Left lobe of liver (tissue), 2 donors: ENCODE measurements at regions not wholly inside any gene's neighbourhood (a gene's known extent, or its start where the extent isn't known, plus 50 kb on each side); places are given as distances from the start of the nearest gene placed in this dataset.
A peak's percentile ranks its signal among the peaks of the same experiment; 100 is the strongest.
"Not testable (repeated sequence)": the region's sequence is repeated elsewhere in the genome, so short reads cannot be mapped to it uniquely, and the experiment has no call there.

Experiments
- ATAC-seq: fragments of 200-7000 bp; cut with Tn5 transposase; one replicate; pipeline ENCODE4 v1.9.1; 2020; ENCODE audit warnings: mild to moderate bottlenecking, moderate library complexity
- DNase-seq: peaks from one replicate; pipeline ENCODE4 v3.0.0-alpha.2; 2020; ENCODE audit warnings: low spot score
- donor health status: DM: no; HTN: no; CAD: no; lungs with moderate emphysema.
- donor health status: DM: no; HTN: yes; CAD: no.

DNA sequence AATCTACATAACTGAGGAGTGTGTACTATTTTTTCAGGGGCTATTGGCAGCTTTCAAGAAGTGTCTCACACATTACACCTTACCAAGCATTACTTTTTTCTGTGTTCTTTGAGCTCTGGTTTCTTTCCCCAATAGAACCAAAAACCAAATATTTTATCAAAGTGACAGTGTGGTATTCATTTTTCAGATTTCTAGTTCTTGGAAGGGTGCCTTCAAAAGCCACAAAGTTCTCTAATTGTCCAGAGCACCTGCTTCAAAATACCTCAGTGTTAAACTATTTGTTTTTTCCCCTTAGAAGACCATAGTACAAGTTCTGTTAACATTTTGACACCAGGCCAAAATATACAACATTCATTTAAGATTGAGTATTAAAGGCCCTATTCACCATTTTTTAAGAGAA lies 515.7 kb downstream of the ETNK1 start:
- ATAC-seq (no peak), DNase-seq (no peak)

DNA sequence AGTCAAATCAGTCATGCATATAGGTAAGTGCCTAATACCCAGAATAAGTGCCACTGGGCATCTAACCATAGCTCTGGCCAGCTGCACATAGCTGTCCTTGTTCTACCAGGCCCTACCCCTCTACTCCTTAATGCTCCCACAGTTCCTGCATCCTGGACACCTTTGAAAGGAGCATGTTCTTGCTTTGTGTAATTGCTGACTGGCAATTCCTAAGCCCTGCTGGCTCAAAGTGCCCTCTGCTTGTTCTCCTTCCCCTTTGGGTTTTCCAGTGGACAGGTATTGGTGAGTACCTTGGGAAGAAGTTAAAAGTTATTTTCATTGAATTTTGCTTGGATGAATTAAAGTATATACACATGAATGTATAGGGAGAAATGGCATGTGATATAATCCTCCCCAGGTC lies 516.4 kb downstream of the ETNK1 start:
- DNase-seq (no peak), ATAC-seq (no peak)

GRCh38 chr12:23146070-23146469 lies 521.1 kb downstream of the ETNK1 start:
- DNase-seq: not testable (repeated sequence)

DNA sequence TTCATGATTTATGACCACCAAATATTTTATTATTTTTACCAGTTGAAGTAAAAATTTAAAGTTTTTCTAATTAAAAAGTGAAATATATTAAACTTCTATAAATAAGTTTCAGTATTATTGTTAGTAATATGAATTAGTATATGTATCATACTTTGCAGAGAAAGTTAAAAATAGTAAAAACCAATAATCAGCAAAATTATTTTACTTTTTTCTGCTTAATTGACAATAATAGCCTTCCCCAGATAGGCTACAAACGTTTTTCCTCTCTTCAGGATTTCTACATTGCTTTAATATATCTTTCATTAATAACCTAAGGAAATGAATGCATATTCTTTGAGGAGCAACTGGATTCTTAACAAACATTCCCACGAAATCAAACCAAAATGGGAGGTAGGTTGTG lies 543.5 kb downstream of the ETNK1 start:
- no peak for DNase-seq
- ATAC-seq: no peak

More at GRCh38 chr12:23146070-23146469, 521.1 kb downstream of the ETNK1 start:
- not testable (repeated sequence) for ATAC-seq

DNA sequence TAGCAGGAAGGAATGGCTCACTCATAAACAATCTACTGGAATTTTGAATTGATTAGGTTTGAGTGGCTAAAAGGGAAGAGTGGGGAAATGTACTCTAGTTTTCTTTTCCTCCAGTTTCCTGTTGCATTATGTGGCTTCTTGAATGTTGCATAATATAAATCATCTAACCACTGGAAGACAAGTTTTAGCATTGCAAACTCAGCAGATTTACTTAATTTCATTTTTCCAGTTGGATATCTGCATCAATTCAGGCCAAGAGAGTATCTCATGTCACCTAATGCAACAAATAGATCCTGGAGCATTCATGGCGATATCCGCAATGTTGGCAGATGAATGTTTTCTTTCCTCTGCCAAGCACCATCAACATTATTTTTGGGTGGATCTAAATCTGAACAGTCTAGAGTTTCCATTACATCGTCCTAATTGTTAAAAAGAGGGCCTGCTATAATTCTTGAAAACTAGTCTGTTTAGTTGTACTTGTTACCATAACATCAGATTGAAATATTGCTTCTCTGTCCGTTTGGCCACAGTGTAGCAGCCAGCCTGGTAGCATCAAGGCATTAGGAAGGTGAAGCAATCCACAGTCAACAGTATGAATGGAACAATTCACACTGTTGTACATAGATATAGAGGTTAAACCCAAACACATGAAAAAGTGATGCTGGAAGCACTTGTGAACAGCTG lies 544.2 kb downstream of the ETNK1 start:
- DNase-seq (no peak), ATAC-seq (no peak)

DNA sequence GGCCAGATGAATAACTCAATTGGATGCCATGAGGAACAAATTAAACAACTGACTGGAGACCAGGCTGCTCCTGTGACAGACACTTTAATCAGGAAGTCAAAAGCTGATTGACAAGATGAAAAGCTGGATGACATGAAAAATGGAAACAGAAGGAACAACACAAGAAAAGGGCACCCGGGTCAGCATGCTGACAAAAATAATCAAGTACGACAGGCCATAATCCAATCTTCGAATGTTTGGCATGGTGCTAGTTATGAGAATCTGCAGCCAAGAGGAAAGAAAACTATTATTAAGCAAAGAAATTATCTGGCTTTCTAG lies 544.7 kb downstream of the ETNK1 start:
- DNase-seq (no peak), ATAC-seq (no peak)

DNA sequence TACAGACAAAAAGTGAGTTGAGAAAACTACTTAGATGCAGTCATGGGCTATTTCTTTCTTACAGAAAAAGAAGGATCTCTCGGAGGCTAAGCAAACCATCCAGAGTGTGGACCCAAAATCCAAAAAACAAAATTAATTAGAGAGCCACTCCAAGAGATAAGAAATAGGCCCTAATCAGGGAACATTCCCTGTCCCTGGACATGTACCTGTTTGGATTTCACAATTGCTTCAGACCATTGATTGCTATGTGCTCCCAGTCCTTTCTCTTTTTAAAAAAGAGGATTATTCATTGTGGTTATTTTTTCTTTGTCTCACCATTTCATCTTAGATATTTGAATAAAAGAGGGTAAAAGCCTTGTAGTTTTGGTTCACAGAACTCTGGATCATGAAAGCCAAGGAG lies 549.9 kb downstream of the ETNK1 start:
- ATAC-seq: peak; percentile 59
- no peak for DNase-seq

GRCh38 chr12:23185346-23185745 lies 560.4 kb downstream of the ETNK1 start:
- ATAC-seq (no peak), DNase-seq (no peak)

DNA sequence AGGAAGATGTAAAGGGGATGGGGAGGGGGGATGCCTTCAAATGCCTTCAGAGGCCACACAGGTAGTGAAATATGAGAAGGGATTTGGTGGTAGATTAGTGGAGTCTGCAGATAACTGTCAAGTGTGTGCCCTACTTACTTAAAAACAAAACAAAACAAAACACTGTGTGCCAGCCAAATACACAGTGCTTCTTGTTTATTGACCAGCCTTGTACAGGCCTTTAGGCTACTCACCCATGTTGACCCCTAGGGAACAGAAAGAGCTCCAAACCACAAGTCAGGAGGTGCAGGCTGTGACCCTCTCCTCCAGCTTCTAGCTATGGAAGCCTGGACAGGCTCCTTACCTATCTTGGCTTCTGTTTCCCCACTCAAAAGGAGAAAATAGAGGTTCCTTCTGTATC lies 562.0 kb downstream of the ETNK1 start:
- DNase-seq (no peak), ATAC-seq (no peak)

- no peak for ATAC-seq
These were observed 568.6 kb downstream of the ETNK1 start for GRCh38 chr12:23193552-23193951.

DNA sequence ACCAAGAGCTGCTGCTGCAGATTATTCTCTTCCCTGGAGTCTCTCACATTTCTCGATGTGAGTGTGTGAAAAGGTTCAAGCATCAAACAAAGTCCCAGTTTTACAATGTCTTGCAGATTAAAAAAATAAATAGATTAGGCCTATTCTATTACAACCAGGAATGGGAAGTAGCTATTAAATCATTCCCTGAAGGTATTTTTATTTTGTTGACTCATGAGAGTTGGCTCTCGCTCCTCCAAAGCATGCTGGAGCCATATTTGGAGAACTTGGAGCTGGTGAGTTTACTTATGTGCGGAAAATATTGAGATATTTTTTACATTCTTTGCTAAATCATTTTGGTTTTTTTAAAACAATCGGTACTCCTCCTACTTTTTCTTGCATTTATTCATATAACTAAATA lies 572.3 kb downstream of the ETNK1 start:
- no peak for DNase-seq
- no peak for ATAC-seq

More at GRCh38 chr12:23193552-23193951, 568.6 kb downstream of the ETNK1 start:
- DNase-seq: no peak

GRCh38 chr12:23202728-23203127 lies 577.8 kb downstream of the ETNK1 start:
- no peak for DNase-seq
- no peak for ATAC-seq

GRCh38 chr12:23204933-23205778 lies 580.2 kb downstream of the ETNK1 start:
- peak; percentile 97 for ATAC-seq

DNA sequence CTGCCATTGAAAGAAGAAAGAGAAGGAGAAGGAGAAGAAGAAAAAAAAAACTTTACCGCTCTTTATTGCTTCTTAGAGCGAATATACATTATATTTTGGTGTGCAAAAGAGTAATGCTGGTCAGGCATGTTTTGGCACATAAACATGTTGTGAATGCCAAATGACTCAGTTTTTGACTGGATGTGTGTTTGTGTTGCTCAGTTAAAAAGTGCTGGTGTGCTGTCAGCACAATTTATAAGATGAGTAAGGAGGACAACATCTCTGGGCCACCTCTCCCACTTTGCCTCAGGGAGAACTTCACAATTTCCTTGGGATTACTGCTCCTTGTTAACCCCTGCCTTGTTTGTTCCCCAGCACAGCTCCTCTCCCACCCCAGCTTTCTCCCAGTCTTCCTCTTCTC lies 584.8 kb downstream of the ETNK1 start:
- no peak for ATAC-seq

More at GRCh38 chr12:23204933-23205778, 580.2 kb downstream of the ETNK1 start:
- no peak for DNase-seq

DNA sequence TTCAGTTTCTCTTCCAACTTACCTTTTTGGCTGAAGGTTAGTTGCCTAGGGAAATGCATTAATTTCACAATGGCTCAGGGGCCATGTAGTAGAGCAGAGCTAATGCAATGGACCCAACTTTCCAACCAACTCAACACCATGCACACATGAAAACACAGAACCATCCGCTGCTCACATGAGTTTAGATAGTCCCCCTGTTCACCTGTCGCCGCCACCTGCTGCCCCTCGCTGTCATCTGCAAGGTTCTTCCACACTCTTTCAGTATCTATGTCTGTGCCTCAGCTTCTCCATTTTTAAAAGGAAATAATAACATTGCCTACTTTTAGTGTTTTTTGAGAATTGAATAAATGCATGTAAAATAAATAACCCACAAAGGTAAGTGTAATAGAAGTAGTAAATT lies 585.6 kb downstream of the ETNK1 start:
- ATAC-seq (no peak), DNase-seq (no peak)

More for the DNA sequence above, 584.8 kb downstream of the ETNK1 start:
- no peak for DNase-seq

DNA sequence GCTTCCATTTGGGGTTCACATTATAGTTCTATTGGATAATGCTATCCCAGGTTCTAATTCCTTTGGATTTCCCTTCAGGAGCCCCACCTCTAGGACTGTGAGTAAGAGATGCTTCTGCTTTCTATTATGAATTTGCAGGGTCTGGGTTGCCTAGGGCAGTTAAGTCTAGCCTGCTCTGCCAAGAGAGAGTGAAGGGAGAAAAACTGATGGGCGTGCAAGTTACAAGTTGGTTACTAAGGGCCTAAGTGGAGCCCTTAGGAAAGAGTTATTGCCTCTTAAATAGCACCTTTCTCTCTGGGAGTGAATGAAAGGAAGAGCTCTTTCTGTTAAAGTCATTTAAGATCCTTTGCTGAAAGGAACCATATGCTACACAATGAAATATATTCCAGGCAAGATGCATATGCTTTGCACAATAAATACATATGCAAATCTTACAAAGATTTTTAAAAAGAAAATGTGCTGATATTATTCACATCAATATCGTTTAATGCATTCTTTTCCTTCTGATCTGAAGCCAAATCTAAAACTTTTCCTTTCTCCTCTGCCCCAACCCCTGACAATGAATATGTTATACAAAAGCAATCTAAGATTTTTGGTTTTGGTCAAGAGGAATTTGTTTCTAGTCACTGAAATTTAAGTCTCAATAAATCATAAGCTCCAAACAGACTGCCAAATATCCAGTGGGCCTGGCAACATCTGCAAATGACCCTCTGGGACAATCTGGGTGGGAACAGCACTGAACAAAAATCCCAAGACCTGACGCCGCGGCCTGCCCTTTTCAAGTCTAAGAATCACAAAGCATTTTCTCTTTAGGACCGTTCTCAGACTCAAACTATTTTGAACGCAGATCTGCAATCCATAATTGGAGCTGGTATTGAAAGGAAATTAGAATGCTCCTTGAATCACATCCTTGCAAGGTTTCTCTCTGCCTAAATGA lies 586.7 kb downstream of the ETNK1 start:
- DNase-seq: no peak
- ATAC-seq: no peak

DNA sequence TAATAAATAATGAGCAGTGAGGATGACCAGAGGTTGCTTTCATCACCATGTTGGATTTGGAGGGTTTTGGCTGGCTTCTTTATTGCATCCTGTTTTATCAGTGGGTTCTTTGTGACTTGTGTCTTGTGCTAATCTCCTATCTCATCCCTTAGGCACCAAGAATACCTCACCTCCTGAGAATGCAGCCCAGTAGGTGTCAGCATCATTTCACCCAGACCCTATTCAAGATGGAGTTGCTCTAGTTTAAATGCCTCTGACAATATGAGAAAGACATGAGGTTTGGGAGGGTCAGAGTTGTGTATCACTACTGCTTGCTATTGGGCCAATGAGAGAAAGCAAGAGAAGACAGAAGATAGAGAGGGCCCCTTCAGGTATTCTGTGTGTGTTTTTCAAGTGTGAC lies 592.2 kb downstream of the ETNK1 start:
- peak; percentile 38 for ATAC-seq
- DNase-seq: no peak

- ATAC-seq (no peak), DNase-seq (no peak)
These were observed 592.7 kb downstream of the ETNK1 start for GRCh38 chr12:23217667-23218066.

GRCh38 chr12:23221066-23221465 lies 596.1 kb downstream of the ETNK1 start:
- no peak for DNase-seq
- peak; percentile 53 for ATAC-seq

DNA sequence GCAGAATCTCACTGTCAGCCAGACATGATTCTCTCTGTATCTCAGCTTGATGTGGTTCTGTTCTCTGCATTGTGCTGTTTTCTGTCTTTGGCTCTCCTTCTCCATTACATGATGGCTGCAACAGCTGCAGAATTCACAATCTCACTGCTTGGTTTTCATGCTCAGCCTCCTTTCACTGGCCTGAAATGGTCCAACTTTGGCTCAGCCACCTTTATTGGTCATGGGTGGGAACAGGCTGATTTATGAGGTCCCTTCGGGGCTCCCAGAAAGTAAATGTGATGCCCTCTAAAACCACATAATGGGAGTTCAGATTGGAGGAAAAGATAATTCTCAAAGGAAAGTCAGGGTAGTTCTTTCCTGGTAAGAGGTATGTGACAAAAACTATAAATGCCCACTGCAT lies 597.0 kb downstream of the ETNK1 start:
- no peak for ATAC-seq
- DNase-seq: no peak

DNA sequence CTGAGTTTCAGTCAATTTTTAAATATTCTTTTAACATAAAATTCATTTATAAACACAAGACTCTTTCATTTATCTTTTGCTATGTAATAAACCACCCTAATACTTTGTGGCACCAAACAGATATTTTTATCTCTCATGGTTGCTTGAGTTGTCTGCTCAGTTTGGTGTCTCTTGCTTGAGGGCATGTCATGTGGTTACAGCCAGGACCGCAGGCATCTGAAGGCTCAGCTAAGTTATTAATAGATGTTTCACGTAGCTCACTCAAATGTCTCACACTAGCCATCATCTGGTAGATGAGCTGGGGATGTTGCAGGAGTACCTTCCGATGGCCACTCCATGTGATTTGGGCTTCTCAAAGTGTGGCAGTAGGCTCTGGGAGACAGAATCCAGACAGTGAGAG lies 597.8 kb downstream of the ETNK1 start:
- no peak for DNase-seq
- ATAC-seq: no peak
